ENCODE measurements at regions not wholly inside any gene's neighbourhood (a gene's known extent, or its start where the extent isn't known, plus 50 kb on each side); places are given as distances from the start of the nearest gene placed in this dataset.
A peak's percentile ranks its signal among the peaks of the same experiment; 100 is the strongest.
"Not testable (repeated sequence)": the region's sequence is repeated elsewhere in the genome, so short reads cannot be mapped to it uniquely, and the experiment has no call there.

GRCh38 chr6:158894193-158894592 is 75.0 kb upstream of the EZR start:
- Histone ChIP-seq H3K4me1 (ENCODE audit: control insufficient read depth, extremely low read depth, insufficient read depth, low read length) (peaks cover 22% of the 10 kb centered on the region), H3K9ac (ENCODE audit: control insufficient read depth, extremely low read depth, insufficient read depth, low read length) (no peak overlapping the region), H2AFZ (ENCODE audit: control insufficient read depth, low read length) (peak overlapping the region; percentile 27), H3K27ac (ENCODE audit: control insufficient read depth, insufficient read depth, low read length) (peak overlapping the region; percentile 55), H3K4me2 (ENCODE audit: control insufficient read depth, extremely low read depth, insufficient read depth, low read depth, low read length) (peak overlapping the region; percentile 3), H3K9me3 (ENCODE audit: control insufficient read depth, low read depth, low read length) (no peaks in the 10 kb centered on the region), H3K4me3 (ENCODE audit: control insufficient read depth in 2 of 3, extremely low read depth in 1 of 3, insufficient read depth in 2 of 3, low read depth in 1 of 3, low read length in 3 of 3) (no peak overlapping the region), H3K27me3 (ENCODE audit: control insufficient read depth, extremely low read depth, insufficient read depth, low read length) (no peaks in the 10 kb centered on the region), H3K9me1 (ENCODE audit: control insufficient read depth, extremely low read depth, insufficient read depth, low read length) (no peaks in the 10 kb centered on the region), H3K36me3 (ENCODE audit: control insufficient read depth in 2 of 2, extremely low read depth in 1 of 2, insufficient read depth in 2 of 2, low read length in 2 of 2) (no peaks in the 10 kb centered on the region), H4K20me1 (ENCODE audit: control insufficient read depth, extremely low read depth, insufficient read depth, low read length) (no peaks in the 10 kb centered on the region), H3K79me2 (ENCODE audit: control insufficient read depth, insufficient read depth, low read length) (no peaks in the 10 kb centered on the region)
- DNase-seq (ENCODE audit: low read depth, low spot score): peak; percentile 94
- dilution Hi-C loops (cut with MboI; ENCODE audit: extremely low pct_ligation_motif_present, low sequenced_read_pairs): no loop called here
- FAIRE-seq: peak; percentile 90
- no peak for TF ChIP-seq CTCF (optimal IDR thresholded peaks at IDR 0.05 in 1 of 3, IDR thresholded peaks at IDR 0.05 in 1 of 3, conservative IDR thresholded peaks at IDR 0.05 in 1 of 3; ENCODE audit: extremely low read depth in 1 of 3, insufficient read depth in 2 of 3, low read length in 3 of 3)
- TF ChIP-seq EZH2 (IDR thresholded peaks at IDR 0.05; ENCODE audit: low read length): no peak

- no peak overlapping the region for H2AFZ ChIP-seq (ENCODE audit: control insufficient read depth, low read length)
- dilution Hi-C loops (cut with MboI; ENCODE audit: extremely low pct_ligation_motif_present, low sequenced_read_pairs): no loop called here
- H3K27me3 ChIP-seq (ENCODE audit: control insufficient read depth, extremely low read depth, insufficient read depth, low read length): no peaks in the 10 kb centered on the region
- peaks cover 19% of the 10 kb centered on the region for H3K4me1 ChIP-seq (ENCODE audit: control insufficient read depth, extremely low read depth, insufficient read depth, low read length)
- FAIRE-seq (no peak), DNase-seq (ENCODE audit: low read depth, low spot score) (no peak)
- no peaks in the 10 kb centered on the region for H3K9me1 ChIP-seq (ENCODE audit: control insufficient read depth, extremely low read depth, insufficient read depth, low read length)
- no peak overlapping the region for H3K9ac ChIP-seq (ENCODE audit: control insufficient read depth, extremely low read depth, insufficient read depth, low read length)
- TF ChIP-seq CTCF (optimal IDR thresholded peaks at IDR 0.05 in 1 of 3, IDR thresholded peaks at IDR 0.05 in 1 of 3, conservative IDR thresholded peaks at IDR 0.05 in 1 of 3; ENCODE audit: extremely low read depth in 1 of 3, insufficient read depth in 2 of 3, low read length in 3 of 3): no peak
- TF ChIP-seq EZH2 (IDR thresholded peaks at IDR 0.05; ENCODE audit: low read length): no peak
- H4K20me1 ChIP-seq (ENCODE audit: control insufficient read depth, extremely low read depth, insufficient read depth, low read length): no peaks in the 10 kb centered on the region
- no peaks in the 10 kb centered on the region for H3K36me3 ChIP-seq (ENCODE audit: control insufficient read depth in 2 of 2, extremely low read depth in 1 of 2, insufficient read depth in 2 of 2, low read length in 2 of 2)
- H3K4me3 ChIP-seq (ENCODE audit: control insufficient read depth in 2 of 3, extremely low read depth in 1 of 3, insufficient read depth in 2 of 3, low read depth in 1 of 3, low read length in 3 of 3): no peak overlapping the region
- H3K79me2 ChIP-seq (ENCODE audit: control insufficient read depth, insufficient read depth, low read length): no peaks in the 10 kb centered on the region
- no peak overlapping the region for H3K27ac ChIP-seq (ENCODE audit: control insufficient read depth, insufficient read depth, low read length)
- H3K9me3 ChIP-seq (ENCODE audit: control insufficient read depth, low read depth, low read length): no peaks in the 10 kb centered on the region
- H3K4me2 ChIP-seq (ENCODE audit: control insufficient read depth, extremely low read depth, insufficient read depth, low read depth, low read length): no peak overlapping the region
Measured at GRCh38 chr6:158892266-158892665, 73.1 kb upstream of the EZR start.

GRCh38 chr6:158891560-158891959 is 72.4 kb upstream of the EZR start:
- FAIRE-seq; dilution Hi-C loops (cut with MboI; ENCODE audit: extremely low pct_ligation_motif_present, low sequenced_read_pairs); H4K20me1 ChIP-seq (ENCODE audit: control insufficient read depth, extremely low read depth, insufficient read depth, low read length); H3K4me2 ChIP-seq (ENCODE audit: control insufficient read depth, extremely low read depth, insufficient read depth, low read depth, low read length); H3K27ac ChIP-seq (ENCODE audit: control insufficient read depth, insufficient read depth, low read length); DNase-seq (ENCODE audit: low read depth, low spot score); H3K36me3 ChIP-seq (ENCODE audit: control insufficient read depth in 2 of 2, extremely low read depth in 1 of 2, insufficient read depth in 2 of 2, low read length in 2 of 2); H2AFZ ChIP-seq (ENCODE audit: control insufficient read depth, low read length); H3K9ac ChIP-seq (ENCODE audit: control insufficient read depth, extremely low read depth, insufficient read depth, low read length); H3K9me1 ChIP-seq (ENCODE audit: control insufficient read depth, extremely low read depth, insufficient read depth, low read length); H3K4me3 ChIP-seq (ENCODE audit: control insufficient read depth in 2 of 3, extremely low read depth in 1 of 3, insufficient read depth in 2 of 3, low read depth in 1 of 3, low read length in 3 of 3); H3K27me3 ChIP-seq (ENCODE audit: control insufficient read depth, extremely low read depth, insufficient read depth, low read length); H3K79me2 ChIP-seq (ENCODE audit: control insufficient read depth, insufficient read depth, low read length); H3K9me3 ChIP-seq (ENCODE audit: control insufficient read depth, low read depth, low read length): not testable (repeated sequence)
- peaks cover 13% of the 10 kb centered on the region for H3K4me1 ChIP-seq (ENCODE audit: control insufficient read depth, extremely low read depth, insufficient read depth, low read length)

GRCh38 chr6:158888171-158888570 is 69.0 kb upstream of the EZR start:
- H3K9me3 ChIP-seq (ENCODE audit: control insufficient read depth, low read depth, low read length); H3K9me1 ChIP-seq (ENCODE audit: control insufficient read depth, extremely low read depth, insufficient read depth, low read length); DNase-seq (ENCODE audit: low read depth, low spot score); H2AFZ ChIP-seq (ENCODE audit: control insufficient read depth, low read length); H3K4me3 ChIP-seq (ENCODE audit: control insufficient read depth in 2 of 3, extremely low read depth in 1 of 3, insufficient read depth in 2 of 3, low read depth in 1 of 3, low read length in 3 of 3); H3K27ac ChIP-seq (ENCODE audit: control insufficient read depth, insufficient read depth, low read length); dilution Hi-C loops (cut with MboI; ENCODE audit: extremely low pct_ligation_motif_present, low sequenced_read_pairs); H3K79me2 ChIP-seq (ENCODE audit: control insufficient read depth, insufficient read depth, low read length); H3K9ac ChIP-seq (ENCODE audit: control insufficient read depth, extremely low read depth, insufficient read depth, low read length); H3K4me2 ChIP-seq (ENCODE audit: control insufficient read depth, extremely low read depth, insufficient read depth, low read depth, low read length); H3K4me1 ChIP-seq (ENCODE audit: control insufficient read depth, extremely low read depth, insufficient read depth, low read length); H3K27me3 ChIP-seq (ENCODE audit: control insufficient read depth, extremely low read depth, insufficient read depth, low read length); FAIRE-seq; H3K36me3 ChIP-seq (ENCODE audit: control insufficient read depth in 2 of 2, extremely low read depth in 1 of 2, insufficient read depth in 2 of 2, low read length in 2 of 2); H4K20me1 ChIP-seq (ENCODE audit: control insufficient read depth, extremely low read depth, insufficient read depth, low read length): not testable (repeated sequence)
